ENCODE measurements at regions not wholly inside any gene's neighbourhood (a gene's known extent, or its start where the extent isn't known, plus 50 kb on each side); places are given as distances from the start of the nearest gene placed in this dataset.
A peak's percentile ranks its signal among the peaks of the same experiment; 100 is the strongest.
"Not testable (repeated sequence)": the region's sequence is repeated elsewhere in the genome, so short reads cannot be mapped to it uniquely, and the experiment has no call there.

GRCh38 chr2:147174824-147175254 lies 670.0 kb upstream of the ACVR2A start:
- DNase-seq: no peak

GRCh38 chr2:147173798-147174197 lies 671.0 kb upstream of the ACVR2A start:
- DNase-seq: no peak

GRCh38 chr2:147173189-147173581 lies 671.6 kb upstream of the ACVR2A start:
- DNase-seq: peak; percentile 54

- DNase-seq: no peak
Measured at GRCh38 chr2:147172493-147173188, 672.2 kb upstream of the ACVR2A start.

GRCh38 chr2:147171941-147172340 lies 672.9 kb upstream of the ACVR2A start:
- DNase-seq: peak; percentile 14

- no peak for DNase-seq
Measured at GRCh38 chr2:147170932-147171331, 673.9 kb upstream of the ACVR2A start.

- no peak for DNase-seq
Measured at GRCh38 chr2:147165697-147166382, 679.0 kb upstream of the ACVR2A start.

GRCh38 chr2:147164563-147164962 lies 680.3 kb upstream of the ACVR2A start:
- DNase-seq: no peak

GRCh38 chr2:147161746-147162145 lies 683.1 kb upstream of the ACVR2A start:
- no peak for DNase-seq

- no peak for DNase-seq
Measured at GRCh38 chr2:147156970-147157369, 687.9 kb upstream of the ACVR2A start.

GRCh38 chr2:147150241-147150635 lies 694.6 kb upstream of the ACVR2A start:
- DNase-seq: no peak

GRCh38 chr2:147149575-147150240 lies 695.1 kb upstream of the ACVR2A start:
- DNase-seq: peak; percentile 30

GRCh38 chr2:147147802-147148201 lies 697.0 kb upstream of the ACVR2A start:
- DNase-seq: no peak

- no peak for DNase-seq
Measured at GRCh38 chr2:147141930-147142329, 702.9 kb upstream of the ACVR2A start.

- DNase-seq: not testable (repeated sequence)
Measured at GRCh38 chr2:147139732-147140131, 705.1 kb upstream of the ACVR2A start.

GRCh38 chr2:147137711-147138110 lies 707.1 kb upstream of the ACVR2A start:
- no peak for DNase-seq

- no peak for DNase-seq
Measured at GRCh38 chr2:147135376-147135775, 709.5 kb upstream of the ACVR2A start.

GRCh38 chr2:147133286-147133908 lies 711.4 kb upstream of the ACVR2A start:
- no peak for DNase-seq

- DNase-seq: no peak
Measured at GRCh38 chr2:147125145-147125544, 719.7 kb upstream of the ACVR2A start.

GRCh38 chr2:147122944-147123343 lies 721.9 kb upstream of the ACVR2A start:
- DNase-seq: no peak

- no peak for DNase-seq
Measured at GRCh38 chr2:147110962-147111361, 733.9 kb upstream of the ACVR2A start.

- no peak for DNase-seq
Measured at GRCh38 chr2:147110317-147110716, 734.5 kb upstream of the ACVR2A start.

- no peak for DNase-seq
Measured at GRCh38 chr2:147109291-147109690, 735.5 kb upstream of the ACVR2A start.
